Transverse colon (tissue), 4 donors: ENCODE measurements at regions not wholly inside any gene's neighbourhood (a gene's known extent, or its start where the extent isn't known, plus 50 kb on each side); places are given as distances from the start of the nearest gene placed in this dataset.

ENCODE experiments used
- POLR2A ChIP-seq: fragments of 450-650 bp; IDR thresholded peaks from one replicate; pipeline ENCODE4 v1.6.1; 2016; ENCODE audit warnings: antibody characterized with exemption, mild to moderate bottlenecking, moderate library complexity
- POLR2AphosphoS5 ChIP-seq, 3 donors: sonication (generic); formaldehyde crosslinking; IDR thresholded peaks; one replicate each; pipeline ENCODE4 v1.6.1; 2016; ENCODE audit warnings: antibody characterized with exemption in 3 of 3
- TF ChIP-seq, protein P1 (sequence below), 5 experiments: fragments of 200-600 bp in 3 of 5; fragments of 450-650 bp in 2 of 5; sonication (generic) in 3 of 5; IDR thresholded peaks; 1 replicate in 2 of 5; 2 replicates in 3 of 5; pipeline ENCODE4 v1.5.1; 2016 to 2017; ENCODE audit warnings: antibody characterized with exemption in 5 of 5, inconsistent platforms in 3 of 5, mild to moderate bottlenecking in 2 of 5, moderate library complexity in 1 of 5

DNA sequence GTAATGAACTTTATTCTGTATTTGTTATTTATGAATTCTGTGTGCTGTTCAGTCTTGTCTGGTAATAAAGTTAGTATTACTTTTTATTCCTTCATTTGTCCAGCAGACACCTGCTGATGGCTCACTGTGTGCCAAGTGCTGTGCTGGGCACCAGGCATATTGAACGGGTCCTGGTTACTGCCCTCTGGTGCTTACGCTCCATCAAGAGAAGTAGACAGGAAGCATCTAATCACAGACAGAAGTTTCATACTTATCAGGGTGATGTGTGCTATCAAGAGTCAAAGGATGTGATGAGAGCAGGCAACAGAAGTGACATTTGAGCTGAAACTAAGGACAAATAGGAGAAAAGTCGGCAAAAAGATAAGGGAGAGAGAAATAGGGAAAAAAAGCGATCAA is 153.1 kb downstream of the FGF1 start:
- TF ChIP-seq, protein P1, sequence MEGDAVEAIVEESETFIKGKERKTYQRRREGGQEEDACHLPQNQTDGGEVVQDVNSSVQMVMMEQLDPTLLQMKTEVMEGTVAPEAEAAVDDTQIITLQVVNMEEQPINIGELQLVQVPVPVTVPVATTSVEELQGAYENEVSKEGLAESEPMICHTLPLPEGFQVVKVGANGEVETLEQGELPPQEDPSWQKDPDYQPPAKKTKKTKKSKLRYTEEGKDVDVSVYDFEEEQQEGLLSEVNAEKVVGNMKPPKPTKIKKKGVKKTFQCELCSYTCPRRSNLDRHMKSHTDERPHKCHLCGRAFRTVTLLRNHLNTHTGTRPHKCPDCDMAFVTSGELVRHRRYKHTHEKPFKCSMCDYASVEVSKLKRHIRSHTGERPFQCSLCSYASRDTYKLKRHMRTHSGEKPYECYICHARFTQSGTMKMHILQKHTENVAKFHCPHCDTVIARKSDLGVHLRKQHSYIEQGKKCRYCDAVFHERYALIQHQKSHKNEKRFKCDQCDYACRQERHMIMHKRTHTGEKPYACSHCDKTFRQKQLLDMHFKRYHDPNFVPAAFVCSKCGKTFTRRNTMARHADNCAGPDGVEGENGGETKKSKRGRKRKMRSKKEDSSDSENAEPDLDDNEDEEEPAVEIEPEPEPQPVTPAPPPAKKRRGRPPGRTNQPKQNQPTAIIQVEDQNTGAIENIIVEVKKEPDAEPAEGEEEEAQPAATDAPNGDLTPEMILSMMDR (IDR thresholded peaks at IDR 0.05) = no peak
- TF ChIP-seq POLR2A (no peak), POLR2AphosphoS5 (IDR thresholded peaks at IDR 0.05) (no peak)
